Activated T-helper 1 cell treated with anti-CD3 and anti-CD28 coated beads, Interleukin-12 subunit alpha, Interleukin-12 subunit beta, Interleukin-2, Interleukin-4 antibody, amounts not matched to agents 30 ng/mL and 10 ng/mL and 1 ng/mL, durations not matched to agents 14 hours and 24 hours and 36 hours (primary cell): ENCODE measurements at regions not wholly inside any gene's neighbourhood (a gene's known extent, or its start where the extent isn't known, plus 50 kb on each side); places are given as distances from the start of the nearest gene placed in this dataset.

Experiments used
- DNase-seq: peaks from one replicate; pipeline ENCODE4 v3.0.0; 2021; ENCODE audit warnings: low spot score
- H3K27ac Mint-ChIP-seq: one replicate; pipeline ENCODE4 v1.8.0; 2021; ENCODE audit warnings: mild to moderate bottlenecking, mixed read lengths
- H3K27me3 Mint-ChIP-seq: one replicate; pipeline ENCODE4 v1.8.0; 2022; ENCODE audit warnings: mild to moderate bottlenecking, moderate library complexity, mixed read lengths; ENCODE audit not compliant: insufficient read depth
- H3K36me3 Mint-ChIP-seq: one replicate; pipeline ENCODE4 v1.8.0; 2021; ENCODE audit warnings: low read depth, mixed read lengths
- H3K4me1 Mint-ChIP-seq: one replicate; pipeline ENCODE4 v1.8.0; 2021; ENCODE audit warnings: low read depth, mixed read lengths
- H3K4me3 Mint-ChIP-seq: one replicate; pipeline ENCODE4 v1.8.0; 2021; ENCODE audit warnings: mild to moderate bottlenecking, moderate library complexity, mixed read lengths
- H3K9me3 Mint-ChIP-seq: one replicate; pipeline ENCODE4 v1.8.0; 2021; ENCODE audit warnings: mixed read lengths
- intact Hi-C: fragments of 100-400 bp; cut with micrococcal nuclease; formaldehyde crosslinking; loops from one replicate; pipeline ENCODE4 v1.15.1; 2024

DNA sequence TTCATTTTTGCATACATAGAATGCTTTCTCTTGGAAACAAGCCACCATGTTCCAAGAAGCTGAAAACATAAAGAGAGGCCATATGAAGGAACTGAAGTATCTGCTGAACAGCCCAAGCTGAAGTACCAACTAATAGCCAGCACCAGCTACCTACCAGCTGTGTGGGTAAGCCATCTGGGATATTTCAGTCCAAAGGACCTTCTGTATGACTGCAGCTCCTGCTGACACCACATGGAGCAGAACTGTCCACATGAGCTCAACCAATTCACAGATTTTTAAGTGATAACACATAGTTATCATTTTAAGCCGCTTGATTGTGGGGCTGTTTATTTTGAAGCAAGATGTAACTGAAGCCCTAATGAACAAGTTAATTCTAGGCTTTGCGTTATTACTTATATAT, 621.1 kb upstream of the KLHL1 start:
- Mint-ChIP-seq H3K36me3 (no peaks in the 10 kb centered on the region), H3K27me3 (no peaks in the 10 kb centered on the region), H3K27ac (no peak overlapping the region), H3K9me3 (no peaks in the 10 kb centered on the region), H3K4me3 (no peak overlapping the region), H3K4me1 (no peaks in the 10 kb centered on the region)
- DNase-seq: no peak
- intact Hi-C loops: no loop called here

DNA sequence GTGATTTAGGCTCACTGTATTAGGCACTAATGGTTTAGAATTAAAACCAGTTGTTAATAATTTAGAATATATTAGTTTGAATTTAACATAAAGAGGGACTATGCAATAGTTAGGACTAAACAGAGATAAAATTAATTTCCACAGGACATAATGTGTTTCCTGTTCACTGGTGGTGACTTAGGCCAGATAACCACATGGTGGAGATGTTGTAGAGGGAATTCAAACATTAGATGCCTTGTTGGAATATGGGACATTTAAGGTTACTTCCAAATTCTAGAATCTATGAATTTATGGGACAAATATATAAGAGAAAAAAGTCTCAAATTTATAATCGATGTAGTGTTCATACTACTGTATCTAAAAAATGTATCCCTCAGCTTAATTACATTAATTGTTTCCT, 615.5 kb upstream of the KLHL1 start:
- no peak overlapping the region for H3K4me3 Mint-ChIP-seq

DNA sequence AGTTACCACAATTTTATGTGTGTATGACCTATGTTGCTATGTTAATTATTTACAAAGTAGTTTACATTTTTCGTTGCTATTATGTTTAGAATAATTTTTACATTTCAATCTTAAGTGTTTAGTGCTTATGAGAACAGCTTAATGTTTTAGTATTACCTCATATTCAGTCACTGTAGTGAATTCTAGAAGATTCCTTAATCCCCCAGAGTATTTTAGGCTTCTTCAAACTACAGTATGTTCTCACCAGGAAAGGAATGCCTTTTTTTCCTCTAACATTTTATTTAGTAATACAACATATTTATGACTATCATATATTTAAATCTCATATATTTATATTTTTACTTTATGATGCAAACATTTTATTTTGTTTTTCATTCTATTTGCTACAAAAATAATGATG, 612.1 kb upstream of the KLHL1 start:
- Mint-ChIP-seq H3K36me3 (no peaks in the 10 kb centered on the region), H3K27me3 (no peaks in the 10 kb centered on the region), H3K4me3 (no peak overlapping the region), H3K27ac (no peak overlapping the region), H3K9me3 (no peaks in the 10 kb centered on the region), H3K4me1 (no peaks in the 10 kb centered on the region)
- no peak for DNase-seq
- intact Hi-C loops: no loop called here

More for the DNA sequence above, 615.5 kb upstream of the KLHL1 start:
- no peak for DNase-seq
- Mint-ChIP-seq H3K9me3 (no peaks in the 10 kb centered on the region), H3K36me3 (no peaks in the 10 kb centered on the region), H3K27ac (no peak overlapping the region), H3K27me3 (no peaks in the 10 kb centered on the region), H3K4me1 (no peaks in the 10 kb centered on the region)
- intact Hi-C loops: no loop called here

DNA sequence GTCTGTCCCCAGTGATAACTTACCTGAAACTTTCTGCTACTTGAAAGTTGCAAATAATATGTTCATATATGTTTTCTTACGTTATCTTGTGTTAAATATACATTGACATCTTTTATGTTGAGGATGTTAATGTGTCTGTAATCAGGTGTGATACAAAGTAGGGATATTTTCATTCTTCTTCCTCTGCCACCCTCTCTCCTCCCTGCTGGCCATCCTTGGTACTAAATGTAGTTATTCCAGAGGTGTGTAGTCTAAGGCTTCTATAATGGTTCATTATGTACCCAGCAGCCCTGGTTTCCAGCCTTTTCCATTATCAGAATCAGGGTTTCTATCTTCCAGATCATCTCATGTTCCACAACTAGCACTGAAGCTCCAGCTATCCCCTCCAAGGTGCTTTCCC, 606.7 kb upstream of the KLHL1 start:
- H3K27ac Mint-ChIP-seq: no peak overlapping the region
- DNase-seq: no peak

DNA sequence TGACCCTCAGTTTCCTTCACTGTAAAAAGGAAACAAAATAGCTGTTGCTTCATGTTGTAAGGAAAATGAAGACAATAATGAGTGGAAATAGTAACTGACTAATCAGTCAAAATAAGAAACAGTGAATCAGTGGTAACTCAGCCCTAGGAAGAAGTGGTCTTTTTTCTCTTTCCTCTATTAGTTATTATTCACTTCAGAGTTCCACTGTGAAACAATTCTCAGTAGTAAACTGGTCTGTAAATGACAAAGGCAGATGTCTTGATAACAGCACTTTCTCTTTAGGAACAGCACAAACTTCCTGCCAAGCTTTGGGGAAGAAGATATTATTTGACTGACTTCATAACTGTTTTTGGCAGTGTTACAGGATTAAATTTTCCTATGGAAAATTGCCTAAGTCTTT, 600.5 kb upstream of the KLHL1 start:
- no peaks in the 10 kb centered on the region for H3K9me3 Mint-ChIP-seq
- H3K36me3 Mint-ChIP-seq: no peaks in the 10 kb centered on the region
- no peak for DNase-seq
- intact Hi-C loops: no loop called here
- no peaks in the 10 kb centered on the region for H3K27me3 Mint-ChIP-seq
- H3K27ac Mint-ChIP-seq: no peak overlapping the region
- H3K4me1 Mint-ChIP-seq: no peaks in the 10 kb centered on the region
- H3K4me3 Mint-ChIP-seq: no peak overlapping the region

More for the DNA sequence above, 606.7 kb upstream of the KLHL1 start:
- Mint-ChIP-seq H3K27me3 (no peaks in the 10 kb centered on the region), H3K4me1 (no peaks in the 10 kb centered on the region), H3K9me3 (no peaks in the 10 kb centered on the region), H3K36me3 (no peaks in the 10 kb centered on the region), H3K4me3 (no peak overlapping the region)
- intact Hi-C loops: no loop called here

DNA sequence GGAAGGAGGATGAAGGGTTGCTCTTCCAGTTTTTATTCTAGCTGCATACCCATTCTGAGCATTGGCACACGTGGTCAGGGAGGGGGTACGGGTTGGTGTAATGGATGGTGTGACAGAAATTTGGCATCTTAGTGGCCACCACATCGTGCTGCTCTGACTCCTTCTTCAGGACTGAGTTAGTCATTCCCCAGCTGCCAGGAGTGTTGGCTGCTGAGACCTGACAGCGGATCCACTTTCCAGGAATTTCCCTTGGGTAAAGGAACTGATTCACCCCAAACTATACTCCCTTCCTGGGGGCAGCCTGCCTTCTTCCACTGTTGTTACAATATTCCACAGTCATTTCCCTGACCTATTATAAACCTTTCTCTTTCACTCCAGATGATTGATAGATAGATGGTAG, 595.5 kb upstream of the KLHL1 start:
- DNase-seq: no peak
- Mint-ChIP-seq H3K4me3 (no peak overlapping the region), H3K27ac (no peak overlapping the region), H3K27me3 (no peaks in the 10 kb centered on the region), H3K9me3 (no peaks in the 10 kb centered on the region), H3K4me1 (no peaks in the 10 kb centered on the region), H3K36me3 (no peaks in the 10 kb centered on the region)
- intact Hi-C loops: no loop called here

DNA sequence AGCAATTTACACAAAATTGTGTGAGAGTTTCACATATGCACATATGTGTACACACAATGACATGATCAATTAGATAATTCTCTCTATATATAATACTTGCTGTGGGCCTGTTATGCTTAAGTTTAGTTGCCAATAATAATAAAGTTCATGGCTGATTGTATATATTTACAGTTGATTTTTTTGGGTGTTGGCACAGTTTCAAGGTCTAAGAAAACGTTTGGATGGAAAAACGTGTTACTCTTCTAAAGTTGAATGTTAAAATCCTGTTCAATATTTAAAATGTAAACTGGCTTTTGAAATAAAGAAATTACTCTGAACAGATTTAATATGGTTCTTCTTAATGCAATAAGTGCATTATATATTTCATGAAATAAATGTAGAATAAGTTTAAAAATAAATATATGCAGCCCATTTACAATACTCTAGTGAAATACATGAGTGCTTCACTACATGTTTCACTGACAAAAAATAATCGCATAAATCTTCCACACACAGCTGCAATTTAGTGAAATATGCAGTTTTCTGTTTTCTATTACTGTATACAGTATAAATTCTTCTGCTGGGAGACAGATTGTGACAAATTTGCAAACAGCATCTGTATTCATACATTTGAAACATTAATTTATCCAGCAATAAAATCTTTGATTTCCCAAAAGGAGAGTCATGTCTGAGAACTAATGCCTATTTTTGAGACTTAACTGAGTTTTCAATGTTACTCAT, 586.9 kb upstream of the KLHL1 start:
- Mint-ChIP-seq H3K9me3 (peaks cover 10% of the 10 kb centered on the region), H3K27ac (no peak overlapping the region), H3K4me3 (no peak overlapping the region), H3K4me1 (no peaks in the 10 kb centered on the region), H3K36me3 (no peaks in the 10 kb centered on the region), H3K27me3 (no peaks in the 10 kb centered on the region)
- no peak for DNase-seq
- intact Hi-C loops: no loop called here

DNA sequence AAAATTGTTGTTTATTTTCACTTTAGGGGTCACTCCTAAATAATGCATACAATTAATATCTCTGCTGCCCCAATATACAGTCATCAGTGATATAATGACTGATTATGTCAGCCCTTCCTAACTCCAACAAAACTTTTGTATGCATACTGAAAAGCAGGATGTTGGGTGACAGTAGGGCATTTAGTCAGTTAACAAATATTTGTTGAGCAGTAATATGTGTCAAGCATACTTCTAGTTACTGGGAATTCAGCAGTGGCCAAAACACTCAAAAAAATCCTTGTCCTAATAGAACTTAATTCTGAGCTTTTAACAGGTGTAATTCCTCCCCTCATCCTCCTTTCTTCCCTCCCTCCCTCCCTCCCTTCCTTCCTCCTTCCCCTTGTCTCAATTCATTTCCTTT, 560.7 kb upstream of the KLHL1 start:
- H3K4me1 Mint-ChIP-seq: no peaks in the 10 kb centered on the region
- intact Hi-C loops: no loop called here

DNA sequence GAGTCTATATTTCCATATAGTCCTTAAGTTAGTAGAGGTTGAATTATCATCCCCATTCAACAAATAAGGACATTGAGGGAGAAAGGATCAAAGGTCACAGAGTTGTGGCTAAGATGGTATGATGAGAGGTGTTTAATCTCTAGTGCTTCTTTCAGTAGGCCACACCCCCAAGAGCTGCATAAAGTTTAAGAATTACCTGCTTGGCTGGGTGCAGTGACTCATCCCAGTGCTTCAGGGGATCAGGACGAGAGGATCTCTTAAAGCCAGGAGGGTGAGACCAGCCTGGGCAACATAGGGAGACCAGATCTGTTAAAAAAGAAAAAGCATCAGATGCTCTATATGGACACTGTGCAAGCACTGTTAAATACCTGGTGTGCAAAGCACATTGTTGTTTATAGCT, 560.0 kb upstream of the KLHL1 start:
- H3K4me1 Mint-ChIP-seq: no peaks in the 10 kb centered on the region

More for the DNA sequence above, 560.7 kb upstream of the KLHL1 start:
- H3K36me3 Mint-ChIP-seq: no peaks in the 10 kb centered on the region
- no peaks in the 10 kb centered on the region for H3K27me3 Mint-ChIP-seq
- H3K4me3 Mint-ChIP-seq: no peak overlapping the region
- no peak overlapping the region for H3K27ac Mint-ChIP-seq
- H3K9me3 Mint-ChIP-seq: no peaks in the 10 kb centered on the region
- no peak for DNase-seq

DNA sequence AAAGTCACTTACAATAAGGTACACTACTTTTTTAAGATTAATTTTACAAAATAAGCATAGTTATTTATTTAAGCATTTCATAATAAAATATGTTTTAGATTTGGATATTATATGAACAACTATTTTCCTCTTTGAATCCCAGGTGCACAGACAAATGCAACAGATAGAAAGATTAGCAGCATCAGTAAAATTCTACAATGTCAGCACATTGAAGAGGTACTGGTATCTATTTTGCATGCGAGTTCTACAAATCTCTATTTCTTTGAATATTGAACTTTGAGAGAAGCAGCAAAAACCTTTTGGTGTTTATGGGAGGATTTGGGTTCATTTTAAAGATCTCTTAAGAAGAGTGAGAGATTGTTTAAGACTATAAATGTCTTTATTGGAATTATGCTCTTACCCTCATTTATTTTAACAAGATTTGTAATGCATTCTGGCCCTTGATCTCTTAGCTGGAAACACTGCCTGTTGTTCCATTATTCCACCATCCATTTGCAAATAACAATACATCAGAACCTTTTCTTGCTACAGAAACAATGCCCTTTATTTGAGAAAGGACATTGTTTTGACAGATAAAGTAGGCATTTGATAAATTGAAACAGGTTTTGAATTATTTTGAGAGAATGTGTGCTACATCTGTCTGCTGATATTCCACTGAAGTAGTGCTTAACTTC, 558.8 kb upstream of the KLHL1 start:
- H3K27me3 Mint-ChIP-seq: no peaks in the 10 kb centered on the region
- H3K9me3 Mint-ChIP-seq: no peaks in the 10 kb centered on the region
- no peak overlapping the region for H3K27ac Mint-ChIP-seq
- H3K4me1 Mint-ChIP-seq: no peaks in the 10 kb centered on the region
- DNase-seq: no peak
- no peaks in the 10 kb centered on the region for H3K36me3 Mint-ChIP-seq
- no peak overlapping the region for H3K4me3 Mint-ChIP-seq
- intact Hi-C loops: no loop called here

More for the DNA sequence above, 560.0 kb upstream of the KLHL1 start:
- H3K9me3 Mint-ChIP-seq: no peaks in the 10 kb centered on the region
- no peak for DNase-seq
- no peak overlapping the region for H3K27ac Mint-ChIP-seq
- H3K27me3 Mint-ChIP-seq: no peaks in the 10 kb centered on the region
- intact Hi-C loops: no loop called here
- H3K4me3 Mint-ChIP-seq: no peak overlapping the region
- no peaks in the 10 kb centered on the region for H3K36me3 Mint-ChIP-seq

DNA sequence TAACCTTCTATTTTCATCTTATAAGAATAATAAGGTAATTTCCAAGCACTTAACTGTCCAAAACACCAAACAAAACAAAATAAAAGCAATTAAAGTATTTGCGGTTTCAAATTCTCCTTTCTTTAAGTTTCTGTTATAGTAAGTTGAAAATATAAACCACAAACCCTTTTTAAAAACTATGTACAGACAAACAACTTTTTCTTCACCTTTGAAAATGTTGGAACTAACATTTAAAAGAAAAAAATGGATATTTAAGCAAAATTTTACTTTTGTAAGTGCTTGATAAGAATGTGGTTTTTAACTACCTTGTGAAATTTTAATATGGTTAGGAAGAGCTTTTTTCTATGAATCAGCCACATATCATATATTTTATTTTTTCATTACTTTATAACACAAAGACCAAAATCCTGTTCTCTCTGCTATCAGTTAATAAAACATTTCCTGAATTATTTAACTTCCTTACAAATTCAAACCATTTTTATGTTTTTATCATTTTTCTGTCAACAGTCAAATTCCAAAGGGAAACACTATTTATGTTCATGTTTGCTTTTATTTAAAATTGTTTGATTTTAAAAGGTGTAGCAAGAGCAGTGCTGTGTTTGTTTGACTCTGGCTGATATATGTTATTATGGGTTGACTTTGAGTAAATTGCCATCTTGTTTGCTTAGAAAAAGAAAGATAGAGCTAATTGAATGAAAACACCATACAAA, 554.1 kb upstream of the KLHL1 start:
- H3K9me3 Mint-ChIP-seq: no peaks in the 10 kb centered on the region
- H3K36me3 Mint-ChIP-seq: no peaks in the 10 kb centered on the region
- H3K4me1 Mint-ChIP-seq: no peaks in the 10 kb centered on the region
- intact Hi-C loops: no loop called here
- no peaks in the 10 kb centered on the region for H3K27me3 Mint-ChIP-seq
- no peak overlapping the region for H3K4me3 Mint-ChIP-seq
- no peak for DNase-seq
- H3K27ac Mint-ChIP-seq: no peak overlapping the region

DNA sequence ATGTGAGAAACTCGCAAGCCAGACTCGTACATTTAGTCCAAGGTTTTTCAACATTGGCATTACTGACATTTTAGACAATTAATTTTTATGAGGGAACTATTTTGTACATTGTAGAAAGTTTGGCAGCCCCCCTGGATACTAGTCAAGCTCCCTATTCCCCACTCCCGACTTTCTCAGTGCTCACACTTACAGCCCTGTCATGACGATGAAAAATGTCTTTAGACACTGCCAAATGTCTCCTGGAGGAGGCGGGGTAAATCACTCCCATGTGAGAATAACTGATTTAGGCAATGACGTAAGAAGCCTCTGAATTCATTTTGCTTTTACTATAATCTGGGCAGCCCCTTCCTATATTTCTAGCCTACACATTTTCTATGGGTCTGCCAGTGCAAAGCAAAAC, 535.8 kb upstream of the KLHL1 start:
- no peaks in the 10 kb centered on the region for H3K27me3 Mint-ChIP-seq
- intact Hi-C loops: no loop called here
- DNase-seq: no peak

DNA sequence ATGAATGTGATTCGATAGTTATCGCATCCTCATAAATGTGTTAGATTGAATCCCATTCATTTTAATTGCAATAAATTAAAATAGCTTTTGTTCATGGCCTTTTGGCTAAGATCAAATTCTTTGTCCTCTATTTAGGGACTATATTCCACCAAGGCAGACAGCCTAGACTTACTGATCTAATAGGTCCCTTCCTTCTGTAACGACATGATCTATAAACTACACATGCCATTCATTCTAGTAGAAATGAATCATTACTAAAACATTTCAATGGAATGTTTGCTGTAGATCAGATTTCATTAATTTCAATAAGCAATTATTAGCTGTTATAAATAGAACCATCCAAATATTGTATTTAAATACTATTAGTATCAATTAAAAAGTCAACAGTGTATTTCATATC, 526.6 kb upstream of the KLHL1 start:
- no peaks in the 10 kb centered on the region for H3K36me3 Mint-ChIP-seq
- H3K27me3 Mint-ChIP-seq: no peaks in the 10 kb centered on the region
- intact Hi-C loops: no loop called here
- H3K4me1 Mint-ChIP-seq: no peaks in the 10 kb centered on the region
- DNase-seq: no peak
- no peak overlapping the region for H3K4me3 Mint-ChIP-seq
- H3K9me3 Mint-ChIP-seq: no peaks in the 10 kb centered on the region
- no peak overlapping the region for H3K27ac Mint-ChIP-seq

More for the DNA sequence above, 535.8 kb upstream of the KLHL1 start:
- Mint-ChIP-seq H3K27ac (no peak overlapping the region), H3K9me3 (no peaks in the 10 kb centered on the region), H3K4me3 (no peak overlapping the region), H3K36me3 (no peaks in the 10 kb centered on the region), H3K4me1 (no peaks in the 10 kb centered on the region)
